Breast epithelium (tissue), 4 donors: ENCODE measurements at regions not wholly inside any gene's neighbourhood (a gene's known extent, or its start where the extent isn't known, plus 50 kb on each side); places are given as distances from the start of the nearest gene placed in this dataset.

ENCODE experiments used
- DNase-seq, 2 donors: peaks; one replicate each; pipeline ENCODE4 v3.0.0-alpha.2; 2019; ENCODE audit warnings: low spot score in 2 of 2
- H3K27ac ChIP-seq, 2 donors: fragments of 200-600 bp; sonication (generic) in 1 of 2; one replicate each; pipeline ENCODE4 v1.5.1; 2016 to 2019; ENCODE audit warnings: mild to moderate bottlenecking in 1 of 2
- H3K27me3 ChIP-seq, 2 donors: fragments of 200-600 bp; sonication (generic) in 1 of 2; one replicate each; pipeline versions ENCODE4 v1.5.1 to v1.6.0; 2017 to 2019; ENCODE audit warnings: control low read depth in 1 of 2, mild to moderate bottlenecking in 1 of 2
- H3K36me3 ChIP-seq: fragments of 200-600 bp; one replicate; pipeline ENCODE4 v1.5.1; 2019
- H3K4me1 ChIP-seq, 2 donors: fragments of 200-600 bp; sonication (generic); one replicate each; pipeline ENCODE4 v1.5.1; 2016 to 2019; ENCODE audit warnings: control low read depth in 1 of 2
- H3K4me3 ChIP-seq, 3 donors: fragments of 200-600 bp; sonication (generic); 1 replicate in 2 of 3; 2 replicates in 1 of 3; pipeline ENCODE4 v1.5.1; 2016 to 2019; ENCODE audit warnings: mild to moderate bottlenecking in 3 of 3, moderate library complexity in 2 of 3
- H3K9me3 ChIP-seq, 2 donors: fragments of 200-600 bp; sonication (generic) in 1 of 2; one replicate each; pipeline ENCODE4 v1.5.1; 2016 to 2019; ENCODE audit warnings: control low read depth in 1 of 2
- POLR2A ChIP-seq: fragments of 450-650 bp; IDR thresholded peaks from one replicate; pipeline ENCODE4 v1.6.1; 2016; ENCODE audit warnings: antibody characterized with exemption, mild to moderate bottlenecking, moderate library complexity
- POLR2AphosphoS5 ChIP-seq, 3 donors: sonication (generic); formaldehyde crosslinking; IDR thresholded peaks; one replicate each; pipeline ENCODE4 v1.6.1; 2017; ENCODE audit warnings: antibody characterized with exemption in 3 of 3
- intact Hi-C: fragments of 100-400 bp; cut with DNase I; formaldehyde crosslinking; loops from one replicate; pipeline ENCODE4 v1.15.1; 2023; ENCODE audit warnings: low total_unique reads
- TF ChIP-seq, protein P1 (sequence below), 3 donors: fragments of 450-650 bp; IDR thresholded peaks; one replicate each; pipeline ENCODE4 v1.5.1; 2016 to 2017; ENCODE audit warnings: antibody characterized with exemption in 3 of 3, mild to moderate bottlenecking in 3 of 3, moderate library complexity in 3 of 3

DNA sequence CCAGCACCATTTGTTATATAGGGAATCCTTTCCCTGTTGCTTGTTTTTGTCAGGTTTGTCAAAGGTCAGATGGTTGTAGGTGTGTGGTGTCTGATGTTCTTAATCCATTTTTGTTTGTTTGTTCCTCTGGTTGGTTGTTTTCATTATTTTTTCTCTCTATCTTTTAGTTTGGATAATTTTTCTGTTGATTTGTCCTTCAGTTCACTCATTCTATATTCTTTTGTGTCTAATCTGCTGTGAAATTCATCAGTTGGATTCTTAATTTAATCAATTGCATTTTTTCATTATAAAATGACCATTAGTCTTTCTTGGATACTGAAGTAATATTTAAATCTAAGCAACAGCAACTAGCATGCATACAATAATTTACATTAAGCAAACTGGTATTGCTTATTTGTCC is 206.7 kb upstream of the TRIB2 start:
- H3K9me3 ChIP-seq = no peaks in the 10 kb centered on the region
- no peaks in the 10 kb centered on the region for H3K36me3 ChIP-seq
- no peak overlapping the region for H3K4me3 ChIP-seq
- H3K4me1 ChIP-seq = no peaks in the 10 kb centered on the region
- no peak for TF ChIP-seq POLR2AphosphoS5 (IDR thresholded peaks at IDR 0.05)
- no peak for TF ChIP-seq POLR2A
- TF ChIP-seq, protein P1, sequence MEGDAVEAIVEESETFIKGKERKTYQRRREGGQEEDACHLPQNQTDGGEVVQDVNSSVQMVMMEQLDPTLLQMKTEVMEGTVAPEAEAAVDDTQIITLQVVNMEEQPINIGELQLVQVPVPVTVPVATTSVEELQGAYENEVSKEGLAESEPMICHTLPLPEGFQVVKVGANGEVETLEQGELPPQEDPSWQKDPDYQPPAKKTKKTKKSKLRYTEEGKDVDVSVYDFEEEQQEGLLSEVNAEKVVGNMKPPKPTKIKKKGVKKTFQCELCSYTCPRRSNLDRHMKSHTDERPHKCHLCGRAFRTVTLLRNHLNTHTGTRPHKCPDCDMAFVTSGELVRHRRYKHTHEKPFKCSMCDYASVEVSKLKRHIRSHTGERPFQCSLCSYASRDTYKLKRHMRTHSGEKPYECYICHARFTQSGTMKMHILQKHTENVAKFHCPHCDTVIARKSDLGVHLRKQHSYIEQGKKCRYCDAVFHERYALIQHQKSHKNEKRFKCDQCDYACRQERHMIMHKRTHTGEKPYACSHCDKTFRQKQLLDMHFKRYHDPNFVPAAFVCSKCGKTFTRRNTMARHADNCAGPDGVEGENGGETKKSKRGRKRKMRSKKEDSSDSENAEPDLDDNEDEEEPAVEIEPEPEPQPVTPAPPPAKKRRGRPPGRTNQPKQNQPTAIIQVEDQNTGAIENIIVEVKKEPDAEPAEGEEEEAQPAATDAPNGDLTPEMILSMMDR (IDR thresholded peaks at IDR 0.05) = no peak
- no peaks in the 10 kb centered on the region for H3K27me3 ChIP-seq
- H3K27ac ChIP-seq = no peak overlapping the region
- DNase-seq = no peak
- intact Hi-C loops = no loop called here

DNA sequence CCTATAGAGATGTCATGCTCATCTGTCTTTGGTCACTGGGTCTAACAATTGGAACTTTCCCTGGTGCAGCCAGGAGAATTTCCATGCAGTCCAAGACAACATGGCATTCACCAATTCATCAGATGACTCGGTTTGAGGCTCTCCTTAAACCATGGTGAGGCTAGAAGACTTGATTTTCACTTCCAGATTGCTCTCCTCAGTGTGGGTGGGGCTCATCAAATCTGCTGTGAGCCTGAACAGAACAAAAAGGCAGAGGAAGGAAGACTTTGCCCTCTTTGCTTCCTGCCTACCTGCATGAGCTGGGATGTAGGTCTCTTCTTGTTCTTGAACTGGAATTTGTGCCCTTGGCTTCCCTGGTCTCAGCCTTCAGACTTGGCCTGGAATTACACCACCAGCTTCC is 203.4 kb upstream of the TRIB2 start:
- no peaks in the 10 kb centered on the region for H3K27me3 ChIP-seq
- H3K9me3 ChIP-seq = no peaks in the 10 kb centered on the region
- intact Hi-C loops = no loop called here
- no peaks in the 10 kb centered on the region for H3K4me1 ChIP-seq
- no peaks in the 10 kb centered on the region for H3K36me3 ChIP-seq
- no peak overlapping the region for H3K4me3 ChIP-seq
- TF ChIP-seq POLR2AphosphoS5 (IDR thresholded peaks at IDR 0.05) (no peak), POLR2A (no peak)
- TF ChIP-seq, protein P1 (IDR thresholded peaks at IDR 0.05) = no peak
- no peak overlapping the region for H3K27ac ChIP-seq
- DNase-seq = no peak

DNA sequence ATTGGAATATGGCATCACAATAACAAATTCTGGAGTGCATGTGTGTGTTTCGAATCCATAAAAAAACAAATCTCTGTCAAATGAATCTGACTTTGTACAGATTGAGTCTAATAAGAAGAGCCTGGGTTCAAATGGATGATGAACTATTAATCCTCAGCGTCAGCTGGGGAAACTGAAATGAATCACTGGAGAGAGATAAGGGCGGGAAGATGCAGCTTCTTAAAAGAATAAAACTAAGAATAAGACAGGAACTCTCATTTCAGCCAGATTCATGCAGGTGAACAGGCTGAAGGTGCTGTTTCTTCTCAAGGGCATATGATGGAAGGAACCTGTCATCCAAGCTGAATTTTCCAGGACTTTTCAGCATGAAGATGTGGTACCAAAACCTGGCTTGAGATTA is 202.6 kb upstream of the TRIB2 start:
- intact Hi-C loops = no loop called here
- H3K9me3 ChIP-seq = no peaks in the 10 kb centered on the region
- no peaks in the 10 kb centered on the region for H3K4me1 ChIP-seq
- H3K27me3 ChIP-seq = no peaks in the 10 kb centered on the region
- no peak for DNase-seq
- no peak overlapping the region for H3K4me3 ChIP-seq
- TF ChIP-seq POLR2AphosphoS5 (IDR thresholded peaks at IDR 0.05) (no peak), POLR2A (no peak)
- TF ChIP-seq, protein P1 (IDR thresholded peaks at IDR 0.05) = no peak
- no peaks in the 10 kb centered on the region for H3K36me3 ChIP-seq
- H3K27ac ChIP-seq = no peak overlapping the region

DNA sequence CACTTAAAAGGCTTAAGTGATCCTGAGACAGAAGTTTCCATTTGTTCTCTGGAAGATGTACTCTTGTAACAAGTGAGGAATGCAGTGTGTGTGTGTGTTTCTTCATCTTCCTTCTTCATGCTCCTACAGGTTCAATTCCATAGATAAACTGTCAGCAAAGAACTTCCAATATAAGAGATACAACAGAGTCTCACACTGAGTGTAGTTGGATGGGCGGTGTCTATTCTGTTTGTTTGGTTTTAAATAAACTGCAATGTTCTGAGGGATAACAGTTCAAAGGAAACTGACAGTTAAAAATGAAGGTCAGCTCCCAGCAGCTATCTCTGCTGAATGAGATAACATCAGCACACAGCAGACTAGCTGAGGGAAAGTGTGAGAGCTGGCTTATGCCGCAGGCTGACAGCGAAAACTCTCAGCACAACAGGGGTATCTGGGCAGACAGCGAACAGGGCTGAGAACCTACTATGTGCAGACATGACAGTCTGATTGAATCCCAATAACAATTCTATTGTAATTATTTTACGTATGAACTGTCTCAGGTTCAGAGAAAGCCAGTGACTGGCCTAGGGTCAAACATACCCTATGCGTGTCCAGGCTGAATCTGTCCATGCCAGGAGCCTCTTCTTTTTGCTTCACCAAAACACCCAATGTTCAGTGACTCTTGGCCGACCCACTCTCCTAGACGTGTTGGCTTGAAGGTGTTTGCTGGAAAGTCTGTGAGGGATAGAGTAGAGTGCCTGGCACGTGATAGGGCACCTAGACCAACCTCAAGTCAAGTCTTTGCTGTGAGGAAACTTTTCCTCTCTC is 201.9 kb upstream of the TRIB2 start:
- intact Hi-C loops = no loop called here
- TF ChIP-seq POLR2AphosphoS5 (IDR thresholded peaks at IDR 0.05) (no peak), POLR2A (no peak)
- TF ChIP-seq, protein P1 (IDR thresholded peaks at IDR 0.05) = no peak
- no peak overlapping the region for H3K4me3 ChIP-seq
- no peaks in the 10 kb centered on the region for H3K9me3 ChIP-seq
- H3K4me1 ChIP-seq = no peaks in the 10 kb centered on the region
- H3K27ac ChIP-seq = no peak overlapping the region
- no peaks in the 10 kb centered on the region for H3K36me3 ChIP-seq
- no peaks in the 10 kb centered on the region for H3K27me3 ChIP-seq
- no peak for DNase-seq

DNA sequence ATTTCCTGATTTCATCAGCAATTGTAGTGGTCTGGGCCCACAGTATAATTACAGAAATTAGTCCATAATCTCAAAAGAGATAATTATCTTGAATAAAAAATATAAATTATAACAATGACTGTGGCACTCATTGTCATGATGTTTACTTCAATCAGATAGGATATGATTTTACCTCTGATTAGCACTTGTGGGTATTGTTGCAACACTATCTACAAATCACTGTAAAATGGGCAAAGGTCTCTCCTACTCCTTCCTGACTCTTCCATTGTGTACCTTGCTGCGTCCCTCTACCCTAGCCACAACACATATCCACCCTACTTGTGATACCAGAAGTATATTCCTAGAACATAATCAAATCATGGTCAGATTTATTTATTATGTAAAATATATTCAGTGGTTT is 200.9 kb upstream of the TRIB2 start:
- no peaks in the 10 kb centered on the region for H3K4me1 ChIP-seq
- intact Hi-C loops = no loop called here
- no peaks in the 10 kb centered on the region for H3K36me3 ChIP-seq
- no peak for TF ChIP-seq POLR2A
- TF ChIP-seq, protein P1 (IDR thresholded peaks at IDR 0.05) = no peak
- no peaks in the 10 kb centered on the region for H3K27me3 ChIP-seq
- no peak overlapping the region for H3K27ac ChIP-seq
- no peak for DNase-seq
- no peaks in the 10 kb centered on the region for H3K9me3 ChIP-seq
- H3K4me3 ChIP-seq = no peak overlapping the region
